Tibial nerve (tissue), 4 donors: ENCODE measurements at regions not wholly inside any gene's neighbourhood (a gene's known extent, or its start where the extent isn't known, plus 50 kb on each side); places are given as distances from the start of the nearest gene placed in this dataset.

Source experiments
- DNase-seq, 2 donors: peaks; one replicate each; pipeline ENCODE4 v3.0.0-alpha.2; 2019; ENCODE audit warnings: low spot score in 2 of 2
- H3K27ac ChIP-seq, 4 donors: fragments of 200-600 bp; sonication (generic) in 3 of 4; one replicate each; pipeline ENCODE4 v1.5.1; 2017 to 2019; ENCODE audit warnings: mild to moderate bottlenecking in 1 of 4
- H3K27me3 ChIP-seq, 2 donors: fragments of 200-600 bp; sonication (generic) in 1 of 2; one replicate each; pipeline versions ENCODE4 v1.5.1 to v1.6.0; 2017 to 2019
- H3K36me3 ChIP-seq, 3 donors: fragments of 200-600 bp; sonication (generic); one replicate each; pipeline ENCODE4 v1.5.1; 2018 to 2019
- H3K4me1 ChIP-seq, 4 donors: fragments of 200-600 bp; sonication (generic) in 3 of 4; one replicate each; pipeline ENCODE4 v1.5.1; 2017 to 2019
- H3K4me3 ChIP-seq, 4 donors: fragments of 200-600 bp; sonication (generic) in 3 of 4; one replicate each; pipeline ENCODE4 v1.5.1; 2017 to 2019; ENCODE audit warnings: mild to moderate bottlenecking in 1 of 4, moderate library complexity in 1 of 4
- H3K9me3 ChIP-seq, 4 donors: fragments of 200-600 bp; sonication (generic) in 3 of 4; one replicate each; pipeline ENCODE4 v1.5.1; 2017 to 2019
- EP300 ChIP-seq, 2 donors: sonication (generic); formaldehyde crosslinking; IDR thresholded peaks; one replicate each; pipeline ENCODE4 v1.6.1; 2017; ENCODE audit warnings: antibody characterized with exemption in 2 of 2, mild to moderate bottlenecking in 1 of 2
- POLR2A ChIP-seq, 2 donors: fragments of 450-650 bp; IDR thresholded peaks; one replicate each; pipeline ENCODE4 v1.6.1; 2017; ENCODE audit warnings: antibody characterized with exemption in 2 of 2, mild to moderate bottlenecking in 2 of 2, moderate library complexity in 2 of 2
- WGBS, 2 donors: methylation state at CpG; one replicate each; pipeline ENCODE4 v1.1.5; 2018; 5-methylcytosine and 5-hydroxymethylcytosine counted together
- TF ChIP-seq, protein P1 (sequence below), 5 experiments: fragments of 200-600 bp in 3 of 5; fragments of 450-650 bp in 2 of 5; sonication (generic) in 3 of 5; IDR thresholded peaks; one replicate each; pipeline ENCODE4 v1.5.1; 2016 to 2019; ENCODE audit warnings: antibody characterized with exemption in 5 of 5, mild to moderate bottlenecking in 3 of 5, moderate library complexity in 2 of 5

DNA sequence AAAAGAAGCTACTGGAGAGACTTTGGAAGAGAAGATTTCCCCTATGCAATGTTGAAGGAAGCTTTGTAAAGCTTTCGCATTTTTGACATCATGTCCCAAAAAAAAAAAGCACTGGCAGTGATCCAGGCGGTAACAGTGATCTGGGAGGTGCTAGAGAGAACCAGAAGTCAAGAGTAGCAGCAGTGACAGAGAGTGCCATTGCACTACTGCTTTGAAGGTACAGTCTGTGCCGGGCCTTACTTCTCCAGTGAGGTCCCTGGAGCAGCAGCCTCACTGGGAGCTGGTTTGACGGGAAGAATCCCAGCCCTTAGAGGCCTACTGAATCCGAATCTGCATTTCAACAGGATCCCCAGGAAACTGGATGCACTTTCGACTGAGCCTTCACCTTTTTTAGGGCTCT lies 50.9 kb upstream of the ATL2 start:
- TF ChIP-seq, protein P1, sequence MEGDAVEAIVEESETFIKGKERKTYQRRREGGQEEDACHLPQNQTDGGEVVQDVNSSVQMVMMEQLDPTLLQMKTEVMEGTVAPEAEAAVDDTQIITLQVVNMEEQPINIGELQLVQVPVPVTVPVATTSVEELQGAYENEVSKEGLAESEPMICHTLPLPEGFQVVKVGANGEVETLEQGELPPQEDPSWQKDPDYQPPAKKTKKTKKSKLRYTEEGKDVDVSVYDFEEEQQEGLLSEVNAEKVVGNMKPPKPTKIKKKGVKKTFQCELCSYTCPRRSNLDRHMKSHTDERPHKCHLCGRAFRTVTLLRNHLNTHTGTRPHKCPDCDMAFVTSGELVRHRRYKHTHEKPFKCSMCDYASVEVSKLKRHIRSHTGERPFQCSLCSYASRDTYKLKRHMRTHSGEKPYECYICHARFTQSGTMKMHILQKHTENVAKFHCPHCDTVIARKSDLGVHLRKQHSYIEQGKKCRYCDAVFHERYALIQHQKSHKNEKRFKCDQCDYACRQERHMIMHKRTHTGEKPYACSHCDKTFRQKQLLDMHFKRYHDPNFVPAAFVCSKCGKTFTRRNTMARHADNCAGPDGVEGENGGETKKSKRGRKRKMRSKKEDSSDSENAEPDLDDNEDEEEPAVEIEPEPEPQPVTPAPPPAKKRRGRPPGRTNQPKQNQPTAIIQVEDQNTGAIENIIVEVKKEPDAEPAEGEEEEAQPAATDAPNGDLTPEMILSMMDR (IDR thresholded peaks at IDR 0.05) = no peak
- TF ChIP-seq EP300 (IDR thresholded peaks at IDR 0.05) (no peak), POLR2A (IDR thresholded peaks at IDR 0.05) (no peak)
- WGBS, 2 donors = 78 to 81% methylated on average over 6 of the region's 6 CpGs
- no peak for DNase-seq
- Histone ChIP-seq H3K4me3 (no peak overlapping the region), H3K4me1 (peaks cover 0 to 24% (median 2%) of the 10 kb centered on the region in 4 donors), H3K36me3 (no peaks in the 10 kb centered on the region), H3K9me3 (no peaks in the 10 kb centered on the region), H3K27ac (no peak overlapping the region), H3K27me3 (no peaks in the 10 kb centered on the region)

DNA sequence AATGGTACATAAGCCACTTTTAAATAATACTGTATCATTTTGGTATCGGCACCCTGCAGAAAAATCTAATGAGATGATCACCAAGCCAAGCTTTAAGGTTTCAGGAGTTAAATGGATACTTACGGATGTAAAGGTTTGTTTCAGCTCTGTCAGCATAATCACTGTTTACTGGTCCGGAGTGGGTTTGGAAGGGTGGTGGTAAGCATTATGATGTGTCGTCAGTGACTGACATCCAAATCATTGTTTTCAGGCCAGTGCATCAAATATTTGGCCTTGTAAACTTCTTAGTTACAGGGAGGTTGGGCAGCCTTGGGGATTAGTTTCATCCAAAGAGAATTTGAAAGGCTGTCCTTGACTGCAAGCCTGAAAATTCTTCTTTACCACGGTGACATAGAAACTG lies 50.0 kb upstream of the ATL2 start:
- H3K4me3 ChIP-seq = no peak overlapping the region
- no peaks in the 10 kb centered on the region for H3K9me3 ChIP-seq
- DNase-seq = no peak
- H3K4me1 ChIP-seq = peaks cover 0 to 18% (median 0%) of the 10 kb centered on the region in 4 donors
- H3K27ac ChIP-seq = no peak overlapping the region
- TF ChIP-seq, protein P1 (IDR thresholded peaks at IDR 0.05) = no peak
- TF ChIP-seq EP300 (IDR thresholded peaks at IDR 0.05) = no peak
- TF ChIP-seq POLR2A (IDR thresholded peaks at IDR 0.05) = no peak
- no peaks in the 10 kb centered on the region for H3K27me3 ChIP-seq
- H3K36me3 ChIP-seq = no peaks in the 10 kb centered on the region
- 62 to 78% methylated on average over 5 of the region's 5 CpGs for WGBS, 2 donors
